GM18519 (cell line): ENCODE measurements at regions not wholly inside any gene's neighbourhood (a gene's known extent, or its start where the extent isn't known, plus 50 kb on each side); places are given as distances from the start of the nearest gene placed in this dataset.

Experiments
- ATAC-seq: cut with Tn5 transposase; IDR thresholded peaks from one replicate; pipeline ENCODE4 v1.9.1; 2021; ENCODE audit warnings: mild to moderate bottlenecking, moderate library complexity; ENCODE audit not compliant: unreplicated experiment, low FRiP score

- no peak for ATAC-seq
These were observed 115.5 kb upstream of the TMEM18 start for GRCh38 chr2:792687-793086.

- ATAC-seq: no peak
These were observed 113.5 kb upstream of the TMEM18 start for GRCh38 chr2:790634-791245.

GRCh38 chr2:790081-790480 lies 112.9 kb upstream of the TMEM18 start:
- no peak for ATAC-seq

GRCh38 chr2:789529-789928 lies 112.3 kb upstream of the TMEM18 start:
- ATAC-seq: no peak

GRCh38 chr2:788227-789032 lies 111.2 kb upstream of the TMEM18 start:
- ATAC-seq: no peak

GRCh38 chr2:784753-785152 lies 107.5 kb upstream of the TMEM18 start:
- no peak for ATAC-seq

GRCh38 chr2:780581-780980 lies 103.4 kb upstream of the TMEM18 start:
- no peak for ATAC-seq

GRCh38 chr2:780002-780401 lies 102.8 kb upstream of the TMEM18 start:
- no peak for ATAC-seq

- ATAC-seq: no peak
These were observed 101.6 kb upstream of the TMEM18 start for GRCh38 chr2:778731-779350.

GRCh38 chr2:777546-777945 lies 100.3 kb upstream of the TMEM18 start:
- ATAC-seq: no peak

GRCh38 chr2:777051-777450 lies 99.8 kb upstream of the TMEM18 start:
- ATAC-seq: no peak

- no peak for ATAC-seq
These were observed 99.3 kb upstream of the TMEM18 start for GRCh38 chr2:776487-776886.

GRCh38 chr2:776038-776437 lies 98.8 kb upstream of the TMEM18 start:
- no peak for ATAC-seq

- no peak for ATAC-seq
These were observed 97.2 kb upstream of the TMEM18 start for GRCh38 chr2:774436-774835.

GRCh38 chr2:773256-774160 lies 96.3 kb upstream of the TMEM18 start:
- ATAC-seq: no peak

- no peak for ATAC-seq
These were observed 94.3 kb upstream of the TMEM18 start for GRCh38 chr2:771538-771937.

GRCh38 chr2:770776-771175 lies 93.6 kb upstream of the TMEM18 start:
- ATAC-seq: no peak

- no peak for ATAC-seq
These were observed 92.6 kb upstream of the TMEM18 start for GRCh38 chr2:769771-770170.

- no peak for ATAC-seq
These were observed 91.2 kb upstream of the TMEM18 start for GRCh38 chr2:768451-768850.

GRCh38 chr2:767944-768343 lies 90.7 kb upstream of the TMEM18 start:
- no peak for ATAC-seq

- no peak for ATAC-seq
These were observed 90.2 kb upstream of the TMEM18 start for GRCh38 chr2:767440-767839.
